Myocyte (in vitro differentiated cells): ENCODE measurements at regions not wholly inside any gene's neighbourhood (a gene's known extent, or its start where the extent isn't known, plus 50 kb on each side); places are given as distances from the start of the nearest gene placed in this dataset.
"Not testable (repeated sequence)": the region's sequence is repeated elsewhere in the genome, so short reads cannot be mapped to it uniquely, and the experiment has no call there.

Source experiments
- DNase-seq: peaks from one replicate; pipeline ENCODE4 v3.0.0-alpha.2; 2012; ENCODE audit warnings: low read depth

DNA sequence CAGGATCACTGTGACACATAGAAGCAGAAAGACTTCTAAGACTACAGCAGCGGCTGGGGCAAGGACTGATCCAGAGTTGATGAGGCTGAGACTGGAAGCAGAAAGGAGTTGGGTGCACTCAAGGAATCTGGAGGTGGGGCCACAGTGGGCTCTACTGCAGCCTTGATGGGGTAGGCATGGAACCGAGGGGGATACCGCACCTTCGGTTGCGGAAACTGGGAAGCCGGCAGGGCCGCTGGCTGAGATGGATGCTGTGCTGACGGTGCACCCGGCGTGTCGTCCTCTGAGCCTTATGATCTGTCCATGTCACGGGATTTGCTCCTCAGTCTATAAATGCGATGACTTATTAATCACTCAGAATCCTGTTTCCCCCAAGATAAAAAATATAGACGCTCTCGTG is 473.5 kb upstream of the MYT1L start:
- no peak for DNase-seq

DNA sequence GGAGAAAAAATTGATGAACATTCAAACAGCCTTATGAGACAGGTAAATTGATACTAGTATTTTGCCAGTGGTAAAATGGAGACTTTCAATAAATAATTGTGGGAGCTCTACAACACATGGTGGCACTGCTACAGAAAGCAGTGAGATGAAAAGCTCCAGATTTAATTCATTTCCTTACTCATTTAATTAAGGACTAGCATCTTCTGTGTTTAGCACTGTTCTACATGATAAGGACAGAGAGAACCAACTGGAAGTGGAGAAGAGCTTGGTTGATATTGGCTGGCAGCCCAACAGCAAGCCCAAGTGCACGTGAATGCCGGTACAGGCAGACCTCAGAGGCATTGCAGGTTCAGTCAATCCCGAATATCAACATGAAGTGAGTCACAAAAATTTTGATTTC is 470.4 kb upstream of the MYT1L start:
- no peak for DNase-seq

DNA sequence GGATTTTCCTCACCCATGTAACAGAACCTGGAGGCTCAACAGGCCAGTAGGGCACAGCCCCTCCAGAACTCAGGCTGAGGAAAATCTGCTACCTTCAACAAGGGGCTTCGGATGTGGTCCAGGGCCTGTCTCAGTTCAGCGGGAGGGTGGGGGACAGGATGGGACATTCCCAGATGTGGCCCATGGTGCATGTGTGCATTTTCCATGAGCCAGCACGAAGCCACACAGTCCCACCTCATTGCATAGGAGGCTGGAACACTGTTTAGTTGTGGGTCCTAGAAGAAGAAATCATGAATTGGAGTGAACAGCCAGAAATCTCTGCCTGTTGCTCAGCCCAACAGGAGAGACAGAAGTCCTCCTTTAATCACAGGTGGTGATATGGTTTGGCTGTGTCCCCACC is 469.6 kb upstream of the MYT1L start:
- DNase-seq: no peak

DNA sequence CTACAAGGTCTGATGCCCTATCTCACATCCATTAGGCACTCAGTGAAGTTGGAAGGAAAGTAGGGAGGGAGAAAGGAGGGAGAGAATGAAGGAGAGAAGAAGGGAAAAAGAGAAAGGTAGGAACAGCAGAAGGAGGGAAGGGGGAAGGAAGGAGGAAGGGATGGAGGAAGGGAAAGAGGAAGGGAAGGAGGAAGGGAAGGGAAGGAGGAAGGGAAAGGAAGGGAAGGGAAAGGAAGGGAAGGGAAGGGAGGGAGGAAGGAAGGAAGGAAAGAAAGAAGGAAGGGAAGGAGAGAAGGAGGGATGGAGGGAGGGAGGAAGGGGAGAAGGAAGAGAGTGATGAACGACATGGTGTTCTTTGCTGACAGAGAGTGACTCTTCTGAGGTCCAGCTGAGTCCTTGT is 468.9 kb upstream of the MYT1L start:
- DNase-seq: no peak

DNA sequence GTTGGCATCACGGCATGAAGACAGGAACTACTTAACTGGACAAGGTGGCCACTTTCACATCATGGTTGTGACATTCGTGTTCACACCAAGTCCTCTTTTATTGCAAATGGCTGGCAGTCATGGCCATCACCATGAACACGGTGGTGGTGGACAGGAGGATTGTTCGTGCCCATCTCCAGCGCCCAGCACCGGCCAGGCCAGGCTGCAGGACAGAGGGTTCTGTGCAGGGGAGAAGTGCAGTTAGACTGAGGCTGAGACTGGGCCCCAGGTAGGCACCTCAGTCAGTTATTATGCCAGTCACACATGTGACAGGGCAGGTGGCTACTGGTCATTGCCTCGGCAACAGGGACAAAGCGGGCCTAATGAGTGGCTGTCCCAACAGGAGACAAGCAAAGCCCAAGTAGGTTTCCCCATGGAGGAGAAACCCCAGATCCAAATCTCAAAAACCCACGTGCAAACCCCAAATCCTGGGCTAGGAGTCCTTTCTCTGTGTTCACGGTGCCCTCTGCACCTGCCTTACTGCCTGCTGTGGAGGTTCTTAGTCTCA is 468.1 kb upstream of the MYT1L start:
- no peak for DNase-seq

DNA sequence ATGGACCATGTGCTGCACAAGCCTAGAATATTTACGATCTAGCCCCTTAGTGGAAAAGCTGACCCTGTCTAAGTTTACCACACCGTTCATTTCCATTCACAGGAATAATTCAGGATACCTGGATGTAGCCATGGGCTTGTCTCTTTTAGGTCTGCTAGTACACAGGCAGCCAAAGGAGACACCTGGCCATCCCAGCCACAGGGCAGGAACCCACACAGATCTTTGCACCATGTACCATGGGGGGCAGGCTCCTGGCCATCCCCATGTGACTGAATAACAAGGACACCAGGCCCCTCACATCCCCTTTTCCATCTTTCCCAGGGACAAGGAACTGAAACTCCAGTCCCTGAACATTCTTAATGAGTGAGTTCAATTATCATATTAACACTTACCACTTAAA is 467.3 kb upstream of the MYT1L start:
- DNase-seq: no peak

DNA sequence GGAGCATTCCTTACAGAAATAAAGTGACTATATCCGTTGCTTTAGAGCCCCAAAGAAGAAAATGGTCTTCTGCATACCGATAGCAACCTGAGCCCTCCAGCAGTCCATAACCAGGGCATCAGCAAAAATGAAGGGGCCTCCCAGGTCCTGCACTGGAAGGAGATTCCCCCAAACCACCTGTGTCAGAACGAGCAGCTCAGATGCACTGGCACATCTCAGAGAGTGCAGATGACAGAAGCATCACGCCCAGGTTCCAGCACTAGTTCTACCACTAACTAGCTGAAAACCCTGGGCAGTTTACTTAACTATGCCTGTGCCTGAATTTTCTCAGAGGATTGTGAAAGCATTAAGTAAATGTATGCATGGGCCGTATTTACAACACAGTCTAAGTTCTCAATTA is 466.7 kb upstream of the MYT1L start:
- DNase-seq: no peak

DNA sequence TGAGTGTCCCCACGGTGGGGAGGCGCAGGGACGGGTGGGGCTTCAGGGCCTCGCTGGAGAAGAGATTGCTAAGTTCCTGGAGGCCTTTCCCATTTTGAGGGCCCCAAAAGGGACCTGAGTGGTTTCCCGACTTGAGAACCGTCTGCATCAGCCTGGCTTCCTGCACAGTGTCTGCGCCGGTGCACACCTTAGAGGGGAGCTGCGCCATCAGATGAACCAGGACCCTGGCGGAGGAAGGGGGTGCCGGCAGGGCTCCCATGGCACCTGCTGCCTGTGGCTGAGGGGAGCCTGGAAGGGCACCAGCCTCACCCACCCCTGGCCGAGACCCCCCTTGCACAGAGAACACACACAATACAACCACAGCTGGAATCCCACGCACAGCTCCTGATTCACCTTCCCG is 465.1 kb upstream of the MYT1L start:
- DNase-seq: no peak

DNA sequence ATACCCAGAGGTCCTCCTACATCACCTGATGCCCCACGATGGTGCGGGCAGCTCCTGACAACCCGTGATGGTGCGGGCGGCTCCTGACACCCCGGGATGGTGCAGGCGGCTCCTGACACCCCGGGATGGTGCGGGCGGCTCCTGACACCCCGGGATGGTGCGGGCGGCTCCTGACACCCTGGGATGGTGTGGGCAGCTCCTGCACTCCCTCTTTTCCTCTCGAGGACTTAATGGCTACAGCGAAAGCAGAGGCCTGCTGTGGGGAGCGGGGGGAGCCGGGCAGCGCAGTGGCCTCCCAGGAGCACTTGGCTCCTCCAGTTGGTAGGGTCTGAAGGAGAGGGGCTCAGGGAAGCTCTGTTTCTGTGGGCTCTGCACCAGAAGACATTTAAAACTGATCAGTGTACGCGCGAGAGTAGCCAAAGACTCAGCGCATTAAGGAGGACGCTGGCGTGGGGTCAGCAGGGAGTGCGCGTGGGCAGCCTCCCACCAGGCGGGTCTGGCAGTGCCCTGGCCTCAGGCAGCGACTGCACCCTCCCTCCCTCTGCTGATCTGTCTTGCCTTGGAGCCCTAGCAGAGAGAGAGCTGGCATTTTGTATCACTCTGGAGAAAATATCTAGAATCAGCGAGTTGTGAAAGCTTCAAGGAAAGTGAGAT is 464.5 kb upstream of the MYT1L start:
- DNase-seq: no peak

DNA sequence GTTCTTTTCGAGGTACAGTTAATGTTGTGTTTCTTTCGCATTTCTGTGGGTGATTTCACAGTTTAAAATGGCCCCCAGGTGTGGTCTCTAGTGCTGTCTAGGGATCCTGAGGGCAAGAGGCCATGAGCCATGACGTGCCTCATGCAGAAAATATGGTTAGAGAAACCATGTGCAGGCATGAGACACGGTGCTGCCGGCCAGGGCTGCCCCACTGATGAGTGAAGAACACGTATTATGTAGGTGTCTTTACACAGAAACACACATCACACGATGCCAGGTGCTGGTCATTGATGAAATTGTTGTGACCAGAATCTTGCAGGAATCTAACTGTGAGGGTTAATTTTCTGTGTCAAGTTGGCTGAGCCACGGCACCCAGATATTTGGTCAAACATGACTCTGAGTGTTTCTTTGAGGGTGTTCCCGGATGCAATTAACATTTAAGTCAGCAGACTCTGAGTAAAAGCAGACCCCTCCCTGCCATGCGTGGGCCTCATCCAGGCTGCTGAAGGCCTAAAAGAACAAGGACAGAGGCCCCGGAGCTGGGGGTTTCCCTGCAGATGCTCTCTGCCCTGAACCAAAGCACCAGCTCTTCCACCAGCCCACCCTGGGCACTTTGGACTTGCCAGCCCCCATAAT is 463.0 kb upstream of the MYT1L start:
- no peak for DNase-seq

DNA sequence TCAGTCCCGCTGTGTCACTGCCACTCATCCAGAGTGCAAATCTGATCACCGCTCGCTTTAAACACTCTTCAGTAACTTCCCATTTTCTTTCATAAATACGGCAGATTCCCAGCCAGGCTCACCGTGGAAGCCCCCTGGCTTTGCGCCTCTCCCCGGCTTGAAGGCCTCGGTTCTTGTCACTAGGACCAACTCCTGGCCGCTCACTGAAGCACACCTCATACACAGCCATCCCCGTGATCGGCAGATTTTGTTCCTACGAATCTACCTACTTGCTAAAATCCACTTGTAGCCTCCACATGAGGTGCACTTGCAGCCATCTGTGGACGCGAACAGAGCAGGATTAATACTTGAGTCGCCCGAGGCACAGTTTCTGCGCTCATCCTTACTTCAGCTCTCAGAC is 462.4 kb upstream of the MYT1L start:
- DNase-seq: no peak

DNA sequence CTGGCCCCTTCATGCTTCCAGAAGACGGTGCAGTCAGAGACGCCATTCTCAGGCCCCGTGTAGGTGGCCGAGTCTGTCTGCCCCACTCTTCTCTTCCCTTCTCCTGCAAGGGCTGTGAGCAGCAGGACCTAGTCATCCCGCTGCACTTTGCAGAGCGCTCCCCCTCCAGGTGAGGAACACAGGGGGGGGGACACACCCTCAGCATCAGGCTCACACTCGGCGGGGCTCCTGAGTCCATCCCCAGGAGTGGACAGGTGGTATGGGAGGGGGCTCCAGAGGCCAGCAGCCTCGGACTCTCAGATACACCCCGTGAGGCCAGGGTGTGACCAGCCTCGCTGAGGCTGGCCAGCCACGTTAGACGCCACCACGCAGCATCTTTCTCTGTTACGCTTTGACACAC is 460.5 kb upstream of the MYT1L start:
- DNase-seq: no peak

DNA sequence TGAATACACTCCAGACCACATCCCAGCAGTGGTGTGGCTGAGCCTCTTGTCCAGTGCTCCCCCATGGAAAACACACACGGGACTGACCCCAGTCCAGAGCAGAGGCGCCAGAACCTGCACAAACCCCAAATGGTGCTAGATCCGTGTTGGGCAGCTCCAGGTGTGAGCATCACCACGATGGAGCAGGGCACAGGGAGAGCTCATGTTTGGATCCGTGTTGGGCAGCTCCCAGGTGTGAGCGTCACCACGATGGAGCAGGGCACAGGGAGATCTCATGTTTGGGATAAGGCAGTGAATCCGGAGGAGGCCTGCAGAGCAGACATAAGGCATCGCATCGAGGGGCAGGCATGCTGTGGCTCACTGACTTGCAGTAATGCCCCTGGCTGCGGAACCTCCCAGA is 460.0 kb upstream of the MYT1L start:
- no peak for DNase-seq

DNA sequence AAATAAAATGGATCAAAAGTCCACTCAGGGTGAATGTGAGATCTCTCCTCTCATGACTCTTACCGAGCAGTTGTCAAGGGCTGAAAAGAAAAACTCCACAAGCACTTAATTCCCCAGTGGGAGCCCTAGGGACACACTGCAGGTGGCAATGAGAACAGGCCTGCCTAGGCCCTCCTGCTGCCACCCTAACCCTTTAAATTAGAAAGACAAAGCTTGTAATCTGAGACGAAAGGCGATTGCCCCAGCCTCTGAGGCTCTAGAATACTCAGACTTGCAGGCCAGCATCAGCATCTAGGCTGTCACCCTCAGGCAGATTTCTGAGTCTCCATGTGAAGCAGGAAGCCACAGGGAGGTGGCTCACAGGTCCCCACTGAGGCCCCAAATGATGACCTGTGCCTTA is 457.0 kb upstream of the MYT1L start:
- no peak for DNase-seq

DNA sequence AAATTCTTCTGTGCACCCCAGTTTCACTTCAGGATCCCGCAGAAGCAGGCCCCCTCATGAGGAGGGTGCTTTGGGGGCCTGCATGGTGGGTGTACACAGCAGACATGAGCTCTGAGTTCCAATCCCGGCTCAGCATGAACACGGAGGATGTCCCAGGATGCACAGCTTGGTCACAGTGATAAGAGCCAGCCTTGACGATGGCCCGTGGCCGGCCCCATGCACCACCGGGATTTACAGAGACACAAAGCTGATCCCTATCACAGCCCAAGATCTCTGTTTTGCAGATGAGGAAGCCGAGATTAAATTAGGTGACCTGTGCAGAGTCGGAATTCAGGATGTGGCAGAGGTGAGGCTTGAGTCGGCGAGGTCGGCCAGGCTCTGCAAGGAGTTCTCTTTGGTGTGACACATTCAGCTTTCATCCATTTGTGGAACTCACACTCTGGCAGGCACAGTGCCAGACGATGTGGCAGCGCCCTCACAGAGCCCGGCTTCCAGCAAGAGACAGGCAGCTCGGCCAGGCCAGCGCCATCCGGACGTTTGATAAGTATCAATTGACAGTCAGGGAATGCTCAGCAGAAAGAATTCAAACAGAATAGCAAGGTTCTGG is 456.3 kb upstream of the MYT1L start:
- DNase-seq: no peak

DNA sequence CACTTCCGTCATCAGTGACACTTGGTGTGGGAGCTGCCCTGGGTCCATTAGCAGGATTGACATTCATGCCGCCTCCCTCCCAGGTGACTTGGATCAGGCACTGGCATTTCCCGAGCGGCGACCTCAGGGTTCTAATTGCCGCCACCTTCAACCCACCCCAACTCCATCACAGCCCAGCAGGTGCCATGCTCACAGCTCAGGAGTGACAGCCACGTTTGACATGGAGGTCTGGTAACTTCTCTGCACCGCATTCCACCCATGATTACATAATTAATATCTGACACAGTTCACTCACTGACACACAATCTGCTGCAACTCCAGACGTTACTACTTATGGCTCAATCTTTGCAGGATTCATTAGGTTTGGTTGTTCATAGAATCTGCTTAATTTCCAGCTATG is 450.9 kb upstream of the MYT1L start:
- no peak for DNase-seq

DNA sequence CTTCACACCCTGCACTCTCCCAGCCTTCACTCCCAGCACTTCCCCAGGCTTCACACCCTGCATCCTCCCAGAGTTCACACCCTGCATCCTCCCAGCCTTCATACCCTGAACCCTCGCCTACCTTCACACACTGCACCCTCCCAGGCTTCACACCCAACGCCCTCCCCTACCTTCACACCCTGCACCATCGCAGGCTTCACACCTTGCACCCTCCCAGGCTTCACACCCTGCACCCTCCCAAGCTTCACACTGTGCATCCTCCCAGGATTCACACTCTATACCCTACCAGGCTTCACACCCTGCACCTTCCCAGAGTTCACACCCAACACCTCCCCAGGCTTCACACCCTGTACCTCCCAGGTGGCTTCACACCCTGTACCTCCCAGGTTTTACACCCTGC is 448.7 kb upstream of the MYT1L start:
- no peak for DNase-seq

DNA sequence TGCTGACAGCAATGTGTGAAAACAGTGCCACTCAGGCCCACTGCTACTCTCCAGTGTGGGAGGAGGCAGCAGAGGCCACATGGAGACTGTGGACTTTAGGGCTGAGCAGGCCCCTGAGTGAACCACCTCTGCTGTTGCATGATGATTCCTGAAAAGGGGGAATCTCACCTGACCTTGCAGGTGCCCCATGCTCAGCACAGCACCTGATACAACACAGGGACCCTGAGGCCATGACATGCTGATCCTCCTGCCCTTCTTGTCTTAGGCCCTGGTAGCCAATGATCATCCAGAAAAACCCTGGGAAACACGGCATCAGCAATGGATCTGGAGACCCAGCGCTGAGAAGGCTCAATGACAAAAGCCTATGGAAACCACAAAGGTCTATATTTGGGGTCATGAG is 446.8 kb upstream of the MYT1L start:
- no peak for DNase-seq

DNA sequence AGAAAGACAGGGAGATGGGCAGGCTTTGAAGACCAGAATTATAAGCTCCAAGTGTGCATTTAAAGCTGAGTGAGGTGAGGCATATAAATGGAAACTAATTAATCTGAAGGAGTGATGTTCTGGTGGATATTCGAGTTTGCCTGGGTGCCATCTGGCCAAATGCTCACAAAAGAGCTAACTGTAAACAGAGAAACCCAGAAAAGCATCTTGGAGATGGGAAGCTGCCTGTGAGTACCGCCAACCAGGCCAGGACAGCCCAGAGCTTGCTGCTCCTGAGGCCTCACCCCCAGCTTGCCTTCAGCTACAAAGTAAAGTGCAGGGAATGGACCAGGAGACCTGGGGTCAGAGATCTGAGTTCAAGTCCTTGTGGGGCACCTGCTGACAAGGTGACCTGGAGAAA is 446.1 kb upstream of the MYT1L start:
- no peak for DNase-seq

DNA sequence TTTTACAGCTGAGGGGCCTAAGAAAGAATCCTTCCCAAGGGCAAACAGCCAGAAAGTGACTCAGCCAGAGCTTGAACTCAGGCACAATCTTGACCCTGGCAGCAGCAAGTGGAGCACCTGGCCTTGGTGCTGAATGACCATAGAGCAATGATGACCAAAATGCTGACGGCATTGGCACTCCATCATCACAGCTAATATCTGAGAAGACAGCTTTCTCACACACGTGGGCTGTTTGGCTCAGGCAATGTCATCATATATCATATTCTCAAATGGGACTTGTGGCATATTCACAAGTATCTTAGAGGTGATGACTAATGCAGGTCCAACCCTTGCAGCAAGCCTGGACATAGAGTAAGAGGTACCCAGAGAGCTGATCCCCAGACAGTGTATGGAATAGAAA is 443.9 kb upstream of the MYT1L start:
- DNase-seq: no peak

DNA sequence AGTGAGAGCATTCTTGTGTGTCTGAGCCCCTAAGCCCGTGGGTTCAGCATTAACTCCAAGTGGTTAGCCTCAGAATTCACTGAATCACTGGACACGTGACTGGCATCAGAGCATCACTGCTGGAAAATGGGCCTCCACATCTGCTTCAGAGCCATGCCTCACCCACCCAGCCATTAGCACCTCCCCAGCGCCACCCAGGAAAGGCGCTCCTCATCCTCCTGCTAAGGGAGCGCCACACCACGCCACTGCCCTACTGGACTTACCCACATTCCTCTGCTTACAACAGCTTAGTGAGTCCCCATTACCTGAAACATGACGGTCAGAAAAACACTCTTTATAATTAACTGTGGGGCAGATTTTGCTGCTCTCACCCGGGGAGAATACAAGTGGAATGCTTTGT is 442.6 kb upstream of the MYT1L start:
- no peak for DNase-seq

DNA sequence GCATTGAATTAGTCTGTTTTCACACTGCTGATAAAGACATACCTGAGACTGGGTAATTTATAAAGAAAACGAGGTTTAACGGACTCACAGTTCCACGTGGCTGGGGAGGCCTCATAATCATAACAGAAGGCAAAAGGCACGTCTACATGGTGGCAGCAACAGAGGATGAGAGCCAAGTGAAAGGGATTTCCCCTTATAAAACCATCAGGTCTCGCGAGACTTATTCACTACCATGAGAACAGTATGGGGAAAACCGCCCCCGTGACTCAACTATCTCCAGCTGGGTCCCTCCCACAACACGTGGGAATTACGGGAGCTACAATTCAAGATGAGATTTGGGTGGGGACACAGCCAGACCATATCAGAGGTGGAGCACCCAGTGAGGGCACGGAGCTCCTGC is 442.0 kb upstream of the MYT1L start:
- not testable (repeated sequence) for DNase-seq
